ENCODE measurements at regions not wholly inside any gene's neighbourhood (a gene's known extent, or its start where the extent isn't known, plus 50 kb on each side); places are given as distances from the start of the nearest gene placed in this dataset.
"Not testable (repeated sequence)": the region's sequence is repeated elsewhere in the genome, so short reads cannot be mapped to it uniquely, and the experiment has no call there.

DNA sequence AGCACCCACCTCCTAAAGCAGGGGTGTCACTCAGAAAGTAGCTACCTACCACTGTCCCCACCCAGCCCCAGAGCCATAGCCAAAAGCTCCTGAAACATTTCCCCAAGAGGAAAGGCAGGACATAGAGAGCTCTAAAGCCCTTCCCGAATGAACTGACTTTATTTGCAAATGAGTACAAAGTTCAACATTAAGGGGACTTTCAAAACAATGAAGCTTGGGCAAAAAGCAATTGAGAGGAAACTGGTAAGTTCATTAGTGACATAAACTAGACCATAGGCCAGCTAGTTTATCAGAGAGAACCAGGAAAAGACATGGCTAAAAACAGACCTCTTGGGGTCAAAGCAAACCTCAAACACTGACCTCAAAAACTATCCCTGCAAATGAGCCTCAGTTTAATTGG, 72.7 kb downstream of the IGLL5 start:
- H3K36me3 ChIP-seq (ENCODE audit: control insufficient read depth in 2 of 3, insufficient read depth in 3 of 3, low read length in 3 of 3) = no peaks in the 10 kb centered on the region
- H3K27ac ChIP-seq (ENCODE audit: low read depth, low read length) = no peak overlapping the region
- H3K4me1 ChIP-seq (ENCODE audit: control insufficient read depth in 2 of 2, insufficient read depth in 2 of 2, low read length in 2 of 2) = no peaks in the 10 kb centered on the region
- ChIA-PET POLR2A (interaction anchor here (2.3 kb wide), 1 partner anchor 168 kb away, joined by 5 read pairs; no protein-coding TSS in a partner anchor), CTCF (interaction anchor here (0.6 to 7.4 kb wide), 21 partner anchors 20 to 425 kb away, joined by 3 to 147 read pairs (median 5); no protein-coding TSS in a partner anchor)
- ATAC-seq = no peak
- H3K9me3 Mint-ChIP-seq = peaks cover 0 to 15% (median 7%) of the 10 kb centered on the region in 11 donors
- H3K4me3 ChIP-seq (ENCODE audit: low read length) = no peak overlapping the region
- H3K36me3 Mint-ChIP-seq = peaks cover 0 to 8% (median 0%) of the 10 kb centered on the region in 5 donors
- peaks cover 11 to 48% (median 21%) of the 10 kb centered on the region in 5 donors for H3K27me3 Mint-ChIP-seq
- no peak overlapping the region for H3K4me3 Mint-ChIP-seq
- H3K9me3 ChIP-seq (ENCODE audit: control insufficient read depth in 2 of 3, low read length in 3 of 3) = no peaks in the 10 kb centered on the region
- intact Hi-C loops (cut with micrococcal nuclease) = no loop called here
- no peak for DNase-seq
- no peak overlapping the region for H3K27ac Mint-ChIP-seq
- H3K27me3 ChIP-seq (ENCODE audit: control insufficient read depth in 2 of 2, insufficient read depth in 2 of 2, low read length in 2 of 2) = no peaks in the 10 kb centered on the region
- peaks cover 0 to 6% (median 0%) of the 10 kb centered on the region in 7 donors for H3K4me1 Mint-ChIP-seq

GRCh38 chr22:22961574-22961973, 74.0 kb downstream of the IGLL5 start:
- H3K36me3 Mint-ChIP-seq = peaks cover 0 to 8% (median 0%) of the 10 kb centered on the region in 5 donors
- no peak overlapping the region for H3K4me3 Mint-ChIP-seq
- no peaks in the 10 kb centered on the region for H3K9me3 ChIP-seq (ENCODE audit: control insufficient read depth in 2 of 3, low read length in 3 of 3)
- H3K27me3 ChIP-seq (ENCODE audit: control insufficient read depth in 2 of 2, insufficient read depth in 2 of 2, low read length in 2 of 2) = no peaks in the 10 kb centered on the region
- CTCF ChIA-PET = interaction anchor here (0.6 to 7.4 kb wide), 7 partner anchors 23 to 424 kb away, joined by 3 to 147 read pairs (median 4); no protein-coding TSS in a partner anchor
- intact Hi-C loops (cut with micrococcal nuclease) = no loop called here
- no peak overlapping the region for H3K27ac ChIP-seq (ENCODE audit: low read depth, low read length)
- no peaks in the 10 kb centered on the region for H3K36me3 ChIP-seq (ENCODE audit: control insufficient read depth in 2 of 3, insufficient read depth in 3 of 3, low read length in 3 of 3)
- no peaks in the 10 kb centered on the region for H3K4me1 Mint-ChIP-seq
- H3K27ac Mint-ChIP-seq = no peak overlapping the region
- H3K4me3 ChIP-seq (ENCODE audit: low read length) = no peak overlapping the region
- H3K9me3 Mint-ChIP-seq = peaks cover 0 to 15% (median 7%) of the 10 kb centered on the region in 11 donors
- ATAC-seq (no peak), DNase-seq (no peak)
- peaks cover 13 to 51% (median 24%) of the 10 kb centered on the region in 5 donors for H3K27me3 Mint-ChIP-seq
- POLR2A ChIA-PET = interaction anchor here (2.3 kb wide), 1 partner anchor 166 kb away, joined by 5 read pairs; no protein-coding TSS in a partner anchor
- H3K4me1 ChIP-seq (ENCODE audit: control insufficient read depth in 2 of 2, insufficient read depth in 2 of 2, low read length in 2 of 2) = no peaks in the 10 kb centered on the region

- no peaks in the 10 kb centered on the region for H3K36me3 ChIP-seq (ENCODE audit: control insufficient read depth in 2 of 3, insufficient read depth in 3 of 3, low read length in 3 of 3)
- intact Hi-C loops (cut with micrococcal nuclease) = no loop called here
- H3K27ac Mint-ChIP-seq = no peak overlapping the region
- no peak for ATAC-seq
- H3K27me3 Mint-ChIP-seq = peaks cover 47 to 74% (median 51%) of the 10 kb centered on the region in 5 donors
- H3K4me1 ChIP-seq (ENCODE audit: control insufficient read depth in 2 of 2, insufficient read depth in 2 of 2, low read length in 2 of 2) = no peaks in the 10 kb centered on the region
- no peaks in the 10 kb centered on the region for H3K4me1 Mint-ChIP-seq
- no peaks in the 10 kb centered on the region for H3K9me3 ChIP-seq (ENCODE audit: control insufficient read depth in 2 of 3, low read length in 3 of 3)
- H3K9me3 Mint-ChIP-seq = peaks cover 0 to 4% (median 0%) of the 10 kb centered on the region in 11 donors
- no peak overlapping the region for H3K27ac ChIP-seq (ENCODE audit: low read depth, low read length)
- peaks cover 3 to 6% of the 10 kb centered on the region in 2 donors for H3K27me3 ChIP-seq (ENCODE audit: control insufficient read depth in 2 of 2, insufficient read depth in 2 of 2, low read length in 2 of 2)
- POLR2A ChIA-PET = no interaction called here
- no peak for DNase-seq
- CTCF ChIA-PET = interaction anchor here (0.7 kb wide), 1 partner anchor 9 kb away, joined by 3 read pairs; no protein-coding TSS in a partner anchor
- no peak overlapping the region for H3K4me3 Mint-ChIP-seq
- H3K36me3 Mint-ChIP-seq = no peaks in the 10 kb centered on the region
- H3K4me3 ChIP-seq (ENCODE audit: low read length) = no peak overlapping the region
These were observed 80.8 kb downstream of the IGLL5 start for GRCh38 chr22:22968366-22968765.

DNA sequence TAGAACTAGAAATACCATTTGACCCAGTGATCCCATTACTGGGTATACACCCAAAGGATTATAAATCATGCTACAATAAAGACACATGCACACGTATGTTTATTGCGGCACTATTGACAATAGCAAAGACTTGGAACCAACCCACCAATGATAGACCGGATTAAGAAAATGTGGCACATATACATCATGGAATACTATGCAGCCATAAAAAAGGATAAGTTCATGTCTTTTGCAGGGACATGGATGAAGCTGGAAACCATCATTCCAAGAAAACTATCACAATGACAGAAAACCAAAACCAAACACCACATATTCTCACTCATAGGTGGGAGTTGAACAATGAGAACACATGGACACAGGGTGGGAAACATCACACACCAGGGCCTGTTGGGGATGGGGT, 85.0 kb downstream of the IGLL5 start:
- ATAC-seq; H3K9me3 Mint-ChIP-seq; H3K4me1 Mint-ChIP-seq; H3K4me3 Mint-ChIP-seq; H3K9me3 ChIP-seq (ENCODE audit: control insufficient read depth in 2 of 3, low read length in 3 of 3); H3K27me3 ChIP-seq (ENCODE audit: control insufficient read depth in 2 of 2, insufficient read depth in 2 of 2, low read length in 2 of 2); H3K4me1 ChIP-seq (ENCODE audit: control insufficient read depth in 2 of 2, insufficient read depth in 2 of 2, low read length in 2 of 2); DNase-seq; H3K36me3 ChIP-seq (ENCODE audit: control insufficient read depth in 2 of 3, insufficient read depth in 3 of 3, low read length in 3 of 3); POLR2A ChIA-PET; intact Hi-C loops (cut with micrococcal nuclease); H3K36me3 Mint-ChIP-seq; H3K27ac ChIP-seq (ENCODE audit: low read depth, low read length); H3K4me3 ChIP-seq (ENCODE audit: low read length): not testable (repeated sequence)
- CTCF ChIA-PET = interaction anchor here (1.1 kb wide), 1 partner anchor 88 kb away, joined by 4 read pairs; no protein-coding TSS in a partner anchor
- Mint-ChIP-seq H3K27ac (peak overlapping the region in 1 of 9 donors; percentile 48), H3K27me3 (peaks cover 39 to 57% (median 51%) of the 10 kb centered on the region in 5 donors)

GRCh38 chr22:22973336-22973735, 85.7 kb downstream of the IGLL5 start:
- Mint-ChIP-seq H3K4me3 (no peak overlapping the region), H3K4me1 (no peaks in the 10 kb centered on the region), H3K27me3 (peaks cover 31 to 57% (median 47%) of the 10 kb centered on the region in 5 donors), H3K9me3 (peaks cover 0 to 6% (median 2%) of the 10 kb centered on the region in 11 donors), H3K36me3 (no peaks in the 10 kb centered on the region), H3K27ac (no peak overlapping the region)
- ChIA-PET POLR2A (no interaction called here), CTCF (interaction anchor here (1.1 kb wide), 1 partner anchor 89 kb away, joined by 4 read pairs; no protein-coding TSS in a partner anchor)
- DNase-seq = no peak
- no peak overlapping the region for H3K4me3 ChIP-seq (ENCODE audit: low read length)
- ATAC-seq = no peak
- H3K4me1 ChIP-seq (ENCODE audit: control insufficient read depth in 2 of 2, insufficient read depth in 2 of 2, low read length in 2 of 2) = no peaks in the 10 kb centered on the region
- no peaks in the 10 kb centered on the region for H3K9me3 ChIP-seq (ENCODE audit: control insufficient read depth in 2 of 3, low read length in 3 of 3)
- no peak overlapping the region for H3K27ac ChIP-seq (ENCODE audit: low read depth, low read length)
- H3K27me3 ChIP-seq (ENCODE audit: control insufficient read depth in 2 of 2, insufficient read depth in 2 of 2, low read length in 2 of 2) = peaks cover 0 to under 1% of the 10 kb centered on the region in 2 donors
- no peaks in the 10 kb centered on the region for H3K36me3 ChIP-seq (ENCODE audit: control insufficient read depth in 2 of 3, insufficient read depth in 3 of 3, low read length in 3 of 3)
- intact Hi-C loops (cut with micrococcal nuclease) = no loop called here

DNA sequence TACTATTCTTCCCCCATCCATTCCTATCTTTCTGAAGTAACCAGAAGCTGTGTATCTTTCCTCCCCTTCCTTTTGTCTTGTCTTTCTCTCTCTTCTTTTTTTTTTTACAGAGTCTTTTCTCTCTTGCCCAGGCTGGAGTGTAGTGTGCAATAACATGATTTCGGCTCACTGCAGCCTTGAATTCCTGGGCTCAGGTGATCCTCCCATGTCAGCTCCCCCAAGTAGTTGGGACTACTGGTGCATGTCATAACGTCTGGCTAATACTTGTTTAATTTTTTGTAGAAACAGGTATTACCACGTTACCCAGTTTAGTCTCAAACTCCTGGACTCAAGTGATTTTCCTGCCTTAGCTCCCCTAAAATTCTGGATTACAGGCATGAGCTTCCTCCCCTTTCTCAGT, 86.5 kb downstream of the IGLL5 start:
- Mint-ChIP-seq H3K27me3 (peaks cover 23 to 53% (median 44%) of the 10 kb centered on the region in 5 donors), H3K4me3 (no peak overlapping the region), H3K9me3 (peaks cover 0 to 10% (median 3%) of the 10 kb centered on the region in 11 donors), H3K27ac (peak overlapping the region in 1 of 9 donors; percentile 76), H3K4me1 (no peaks in the 10 kb centered on the region), H3K36me3 (no peaks in the 10 kb centered on the region)
- ChIA-PET CTCF (interaction anchor here (0.7 kb wide), 1 partner anchor 69 kb away, joined by 3 read pairs; no protein-coding TSS in a partner anchor), POLR2A (no interaction called here)
- Histone ChIP-seq H3K27me3 (ENCODE audit: control insufficient read depth in 2 of 2, insufficient read depth in 2 of 2, low read length in 2 of 2) (no peaks in the 10 kb centered on the region), H3K4me1 (ENCODE audit: control insufficient read depth in 2 of 2, insufficient read depth in 2 of 2, low read length in 2 of 2) (no peaks in the 10 kb centered on the region), H3K36me3 (ENCODE audit: control insufficient read depth in 2 of 3, insufficient read depth in 3 of 3, low read length in 3 of 3) (no peaks in the 10 kb centered on the region), H3K4me3 (ENCODE audit: low read length) (no peak overlapping the region), H3K9me3 (ENCODE audit: control insufficient read depth in 2 of 3, low read length in 3 of 3) (no peaks in the 10 kb centered on the region), H3K27ac (ENCODE audit: low read depth, low read length) (no peak overlapping the region)
- DNase-seq (no peak), ATAC-seq (no peak)
- intact Hi-C loops (cut with micrococcal nuclease) = no loop called here
